ENCODE measurements at regions not wholly inside any gene's neighbourhood (a gene's known extent, or its start where the extent isn't known, plus 50 kb on each side); places are given as distances from the start of the nearest gene placed in this dataset.

DNA sequence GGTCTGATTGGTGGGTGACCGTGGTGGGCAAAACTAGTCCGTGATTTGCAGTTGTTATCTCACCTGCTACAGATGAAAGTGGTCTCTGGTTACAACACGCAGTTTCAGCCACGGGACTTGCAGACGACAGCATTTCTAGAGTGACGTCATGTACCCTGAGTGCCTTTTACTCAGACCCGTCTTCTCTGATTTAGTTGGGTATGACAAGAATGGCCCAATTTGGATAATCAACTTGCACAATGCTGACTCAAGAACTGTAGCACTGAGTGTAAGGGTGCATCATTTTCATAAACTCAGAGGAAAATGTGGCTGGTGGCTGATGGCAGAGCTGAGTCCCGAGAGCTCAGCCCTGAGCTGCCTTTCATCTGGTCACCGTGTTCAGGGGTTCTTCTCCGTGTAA lies 281.4 kb upstream of the FRG1 start:
- TF ChIP-seq, protein P1, sequence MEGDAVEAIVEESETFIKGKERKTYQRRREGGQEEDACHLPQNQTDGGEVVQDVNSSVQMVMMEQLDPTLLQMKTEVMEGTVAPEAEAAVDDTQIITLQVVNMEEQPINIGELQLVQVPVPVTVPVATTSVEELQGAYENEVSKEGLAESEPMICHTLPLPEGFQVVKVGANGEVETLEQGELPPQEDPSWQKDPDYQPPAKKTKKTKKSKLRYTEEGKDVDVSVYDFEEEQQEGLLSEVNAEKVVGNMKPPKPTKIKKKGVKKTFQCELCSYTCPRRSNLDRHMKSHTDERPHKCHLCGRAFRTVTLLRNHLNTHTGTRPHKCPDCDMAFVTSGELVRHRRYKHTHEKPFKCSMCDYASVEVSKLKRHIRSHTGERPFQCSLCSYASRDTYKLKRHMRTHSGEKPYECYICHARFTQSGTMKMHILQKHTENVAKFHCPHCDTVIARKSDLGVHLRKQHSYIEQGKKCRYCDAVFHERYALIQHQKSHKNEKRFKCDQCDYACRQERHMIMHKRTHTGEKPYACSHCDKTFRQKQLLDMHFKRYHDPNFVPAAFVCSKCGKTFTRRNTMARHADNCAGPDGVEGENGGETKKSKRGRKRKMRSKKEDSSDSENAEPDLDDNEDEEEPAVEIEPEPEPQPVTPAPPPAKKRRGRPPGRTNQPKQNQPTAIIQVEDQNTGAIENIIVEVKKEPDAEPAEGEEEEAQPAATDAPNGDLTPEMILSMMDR (IDR thresholded peaks at IDR 0.05): no peak
- TF ChIP-seq POLR2A (IDR thresholded peaks at IDR 0.05): no peak
- TF ChIP-seq EP300 (IDR thresholded peaks at IDR 0.05): no peak
